Stimulated activated CD4-positive, alpha-beta T cell treated with anti-CD3 and anti-CD28 coated beads, Interleukin-12 subunit alpha, Interleukin-12 subunit beta, amount 100 ng/mL, for 48 hours (primary cell): ENCODE measurements at regions not wholly inside any gene's neighbourhood (a gene's known extent, or its start where the extent isn't known, plus 50 kb on each side); places are given as distances from the start of the nearest gene placed in this dataset.

Experiments
- DNase-seq, 3 donors: peaks; one replicate each; pipeline ENCODE4 v3.0.0-alpha.2; 2020; ENCODE audit warnings: low read depth in 2 of 3, low spot score in 1 of 3

- DNase-seq, result no peak
These were observed 145.6 kb upstream of the CDH4 start for GRCh38 chr20:61106438-61106837.

GRCh38 chr20:61109221-61109805 is 142.7 kb upstream of the CDH4 start:
- no peak for DNase-seq

- no peak for DNase-seq
These were observed 139.5 kb upstream of the CDH4 start for GRCh38 chr20:61112515-61112914.

GRCh38 chr20:61113731-61114130 is 138.3 kb upstream of the CDH4 start:
- no peak for DNase-seq

- DNase-seq, result no peak
These were observed 137.4 kb upstream of the CDH4 start for GRCh38 chr20:61114493-61115175.

- no peak for DNase-seq
These were observed 136.5 kb upstream of the CDH4 start for GRCh38 chr20:61115364-61116065.

- DNase-seq, result no peak
These were observed 134.3 kb upstream of the CDH4 start for GRCh38 chr20:61117725-61118124.

GRCh38 chr20:61118429-61119224 is 133.4 kb upstream of the CDH4 start:
- DNase-seq, result no peak

GRCh38 chr20:61119273-61119672 is 132.8 kb upstream of the CDH4 start:
- DNase-seq, result no peak

GRCh38 chr20:61119794-61120410 is 132.2 kb upstream of the CDH4 start:
- no peak for DNase-seq

- peak; percentile 13 to 18 (median 14) for DNase-seq
These were observed 131.2 kb upstream of the CDH4 start for GRCh38 chr20:61120595-61121515.

GRCh38 chr20:61121661-61122060 is 130.4 kb upstream of the CDH4 start:
- no peak for DNase-seq

- no peak for DNase-seq
These were observed 128.8 kb upstream of the CDH4 start for GRCh38 chr20:61123286-61123685.

GRCh38 chr20:61123751-61124368 is 128.2 kb upstream of the CDH4 start:
- DNase-seq, result no peak

GRCh38 chr20:61125076-61125475 is 127.0 kb upstream of the CDH4 start:
- no peak for DNase-seq

- DNase-seq, result no peak
These were observed 126.4 kb upstream of the CDH4 start for GRCh38 chr20:61125546-61126180.

GRCh38 chr20:61126369-61127195 is 125.5 kb upstream of the CDH4 start:
- DNase-seq, result no peak

- DNase-seq, result no peak
These were observed 124.6 kb upstream of the CDH4 start for GRCh38 chr20:61127311-61128039.
